Activated naive CD4-positive, alpha-beta T cell treated with anti-CD3 and anti-CD28 coated beads, Interleukin-2, amount 50 U/mL, for 24 hours (primary cell): ENCODE measurements at regions not wholly inside any gene's neighbourhood (a gene's known extent, or its start where the extent isn't known, plus 50 kb on each side); places are given as distances from the start of the nearest gene placed in this dataset.
"Not testable (repeated sequence)": the region's sequence is repeated elsewhere in the genome, so short reads cannot be mapped to it uniquely, and the experiment has no call there.

Experiments used
- H3K27ac Mint-ChIP-seq: one replicate; pipeline ENCODE4 v1.8.0; 2021; ENCODE audit warnings: mild to moderate bottlenecking, mixed read lengths
- H3K27me3 Mint-ChIP-seq: one replicate; pipeline ENCODE4 v1.8.0; 2021; ENCODE audit warnings: mixed read lengths
- H3K36me3 Mint-ChIP-seq: one replicate; pipeline ENCODE4 v1.8.0; 2021; ENCODE audit warnings: mixed read lengths
- H3K4me1 Mint-ChIP-seq: one replicate; pipeline ENCODE4 v1.8.0; 2021; ENCODE audit warnings: mixed read lengths
- H3K4me3 Mint-ChIP-seq: one replicate; pipeline ENCODE4 v1.8.0; 2021; ENCODE audit warnings: mild to moderate bottlenecking, mixed read lengths
- H3K9me3 Mint-ChIP-seq: one replicate; pipeline ENCODE4 v1.8.0; 2021; ENCODE audit warnings: mixed read lengths

- H3K36me3 Mint-ChIP-seq: no peaks in the 10 kb centered on the region
- H3K4me1 Mint-ChIP-seq: no peaks in the 10 kb centered on the region
- no peak overlapping the region for H3K27ac Mint-ChIP-seq
- H3K27me3 Mint-ChIP-seq: no peaks in the 10 kb centered on the region
- no peak overlapping the region for H3K4me3 Mint-ChIP-seq
- no peaks in the 10 kb centered on the region for H3K9me3 Mint-ChIP-seq
Measured at GRCh38 chr5:125227333-125228095, 481.1 kb upstream of the ZNF608 start.

GRCh38 chr5:125228363-125229070 lies 482.1 kb upstream of the ZNF608 start:
- Mint-ChIP-seq H3K9me3 (no peaks in the 10 kb centered on the region), H3K27me3 (no peaks in the 10 kb centered on the region), H3K4me3 (no peak overlapping the region), H3K36me3 (no peaks in the 10 kb centered on the region), H3K27ac (no peak overlapping the region), H3K4me1 (no peaks in the 10 kb centered on the region)

- Mint-ChIP-seq H3K36me3 (no peaks in the 10 kb centered on the region), H3K4me1 (no peaks in the 10 kb centered on the region), H3K27ac (no peak overlapping the region), H3K4me3 (no peak overlapping the region), H3K9me3 (no peaks in the 10 kb centered on the region), H3K27me3 (no peaks in the 10 kb centered on the region)
Measured at GRCh38 chr5:125229556-125229955, 483.1 kb upstream of the ZNF608 start.

DNA sequence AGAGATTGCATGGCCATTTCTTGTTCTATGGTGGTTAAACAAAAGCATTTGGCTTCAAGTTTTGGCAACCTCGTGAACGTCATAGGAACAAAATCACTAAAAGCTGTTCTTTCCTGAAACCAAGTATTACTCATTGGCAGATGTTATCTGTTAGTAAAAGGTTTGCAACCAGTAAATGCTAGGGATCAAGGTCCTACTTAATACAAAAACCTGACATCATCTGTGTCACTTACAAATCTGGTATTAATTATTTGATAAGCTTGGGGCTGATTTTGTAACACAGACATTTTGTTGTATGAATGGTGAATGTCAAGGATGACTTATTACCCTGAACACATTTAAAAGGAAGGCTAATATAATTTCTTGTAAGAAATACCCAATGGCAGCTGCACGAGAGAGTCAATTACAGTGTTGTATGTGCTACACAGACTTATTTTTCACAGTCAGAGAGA lies 486.4 kb upstream of the ZNF608 start:
- H3K4me3 Mint-ChIP-seq: no peak overlapping the region
- no peaks in the 10 kb centered on the region for H3K36me3 Mint-ChIP-seq
- no peaks in the 10 kb centered on the region for H3K4me1 Mint-ChIP-seq
- H3K27ac Mint-ChIP-seq: no peak overlapping the region
- H3K9me3 Mint-ChIP-seq: no peaks in the 10 kb centered on the region
- H3K27me3 Mint-ChIP-seq: no peaks in the 10 kb centered on the region

DNA sequence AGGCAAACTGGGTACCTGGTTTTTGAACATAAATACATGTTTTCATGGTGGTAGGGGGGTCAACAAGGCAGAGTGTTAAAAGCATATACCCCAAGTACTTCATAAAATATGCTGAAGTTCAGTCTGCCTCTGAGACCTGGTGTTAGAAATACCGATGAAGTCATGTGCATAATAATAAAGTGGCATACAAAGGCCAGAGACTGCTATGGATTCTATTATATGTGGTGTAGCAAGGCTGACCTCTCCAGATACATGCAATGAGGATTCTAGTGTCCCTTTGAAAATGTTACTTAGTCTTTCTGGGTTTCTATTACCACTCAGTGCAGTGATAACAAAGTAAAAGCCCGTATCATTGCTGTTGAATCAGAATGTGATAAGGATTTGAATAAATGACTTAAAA lies 487.5 kb upstream of the ZNF608 start:
- Mint-ChIP-seq H3K27ac (no peak overlapping the region), H3K4me1 (no peaks in the 10 kb centered on the region), H3K36me3 (no peaks in the 10 kb centered on the region), H3K4me3 (no peak overlapping the region), H3K9me3 (no peaks in the 10 kb centered on the region), H3K27me3 (no peaks in the 10 kb centered on the region)

GRCh38 chr5:125236007-125236406 lies 489.6 kb upstream of the ZNF608 start:
- no peak overlapping the region for H3K27ac Mint-ChIP-seq
- no peak overlapping the region for H3K4me3 Mint-ChIP-seq
- H3K27me3 Mint-ChIP-seq: no peaks in the 10 kb centered on the region
- no peaks in the 10 kb centered on the region for H3K4me1 Mint-ChIP-seq
- no peaks in the 10 kb centered on the region for H3K9me3 Mint-ChIP-seq
- H3K36me3 Mint-ChIP-seq: no peaks in the 10 kb centered on the region

DNA sequence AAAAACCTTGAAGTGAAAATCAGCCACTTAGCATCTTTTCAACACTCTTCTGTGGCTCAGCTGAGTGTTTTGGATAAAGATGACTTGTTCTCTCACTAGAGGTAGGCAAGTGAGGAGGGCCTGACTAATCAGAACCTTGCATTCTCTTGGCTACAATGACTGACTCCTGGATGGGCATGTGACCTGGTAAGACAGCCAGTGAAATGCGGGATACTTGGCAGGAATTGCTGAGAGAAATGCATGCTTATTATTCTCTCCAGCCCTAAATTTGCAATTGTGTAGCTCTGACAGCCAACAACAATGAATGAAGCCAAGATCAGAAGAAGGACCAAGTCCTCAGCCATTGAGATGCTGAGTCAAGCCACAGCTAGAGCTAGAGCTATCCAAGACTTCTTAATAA lies 490.5 kb upstream of the ZNF608 start:
- Mint-ChIP-seq H3K27ac (no peak overlapping the region), H3K27me3 (no peaks in the 10 kb centered on the region), H3K4me1 (no peaks in the 10 kb centered on the region), H3K9me3 (peaks cover under 1% of the 10 kb centered on the region), H3K36me3 (no peaks in the 10 kb centered on the region), H3K4me3 (no peak overlapping the region)

DNA sequence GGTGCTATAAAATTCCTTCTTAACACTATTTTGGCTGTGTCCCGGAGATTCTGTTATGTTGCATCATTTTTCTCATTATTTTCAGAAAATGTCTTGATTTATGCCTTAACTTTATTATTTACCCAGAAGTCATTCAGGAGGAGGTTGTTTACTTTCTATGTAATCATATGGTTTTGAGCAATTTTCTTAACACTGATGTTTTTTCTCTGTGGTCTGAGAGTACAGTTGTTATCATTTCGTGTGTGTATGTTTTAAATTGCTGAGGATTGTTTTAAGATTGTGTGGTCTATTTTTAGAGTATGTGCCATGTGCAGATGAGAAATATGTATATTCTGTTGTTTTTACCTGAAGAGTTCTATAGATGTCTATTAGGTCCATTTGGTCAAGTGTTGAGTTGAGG lies 498.1 kb upstream of the ZNF608 start:
- H3K9me3 Mint-ChIP-seq: peaks cover 19% of the 10 kb centered on the region
- H3K27me3 Mint-ChIP-seq: no peaks in the 10 kb centered on the region
- no peaks in the 10 kb centered on the region for H3K4me1 Mint-ChIP-seq
- no peak overlapping the region for H3K27ac Mint-ChIP-seq
- H3K36me3 Mint-ChIP-seq: no peaks in the 10 kb centered on the region
- no peak overlapping the region for H3K4me3 Mint-ChIP-seq

GRCh38 chr5:125245216-125245615 lies 498.8 kb upstream of the ZNF608 start:
- peaks cover 19% of the 10 kb centered on the region for H3K9me3 Mint-ChIP-seq
- no peaks in the 10 kb centered on the region for H3K36me3 Mint-ChIP-seq
- H3K27me3 Mint-ChIP-seq: no peaks in the 10 kb centered on the region
- H3K4me1 Mint-ChIP-seq: no peaks in the 10 kb centered on the region
- no peak overlapping the region for H3K4me3 Mint-ChIP-seq
- H3K27ac Mint-ChIP-seq: no peak overlapping the region

GRCh38 chr5:125249400-125249799 lies 503.0 kb upstream of the ZNF608 start:
- no peaks in the 10 kb centered on the region for H3K4me1 Mint-ChIP-seq
- H3K9me3 Mint-ChIP-seq: peaks cover 9% of the 10 kb centered on the region
- no peak overlapping the region for H3K27ac Mint-ChIP-seq
- H3K27me3 Mint-ChIP-seq: no peaks in the 10 kb centered on the region
- H3K4me3 Mint-ChIP-seq: no peak overlapping the region
- no peaks in the 10 kb centered on the region for H3K36me3 Mint-ChIP-seq

DNA sequence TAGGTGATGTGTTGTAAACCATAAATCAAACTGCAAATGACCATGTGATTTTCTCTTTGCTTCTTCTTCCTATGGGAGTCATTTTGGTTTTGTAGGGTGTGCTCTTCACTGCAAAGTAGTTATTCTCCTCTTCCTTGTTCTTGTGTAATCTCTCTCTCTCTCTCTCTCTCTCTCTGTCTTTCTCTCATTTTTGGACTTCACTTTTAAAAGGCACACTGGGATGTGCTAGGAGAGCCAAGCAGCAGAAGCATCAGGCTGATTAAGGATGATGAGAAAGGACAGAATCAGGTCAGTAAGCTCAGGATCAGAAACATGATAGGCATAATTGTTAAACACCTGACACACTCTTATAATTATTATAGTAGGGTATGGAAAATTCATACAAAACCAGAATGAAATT lies 505.3 kb upstream of the ZNF608 start:
- H3K9me3 Mint-ChIP-seq: peaks cover 8% of the 10 kb centered on the region
- H3K27ac Mint-ChIP-seq: no peak overlapping the region
- no peaks in the 10 kb centered on the region for H3K27me3 Mint-ChIP-seq
- no peaks in the 10 kb centered on the region for H3K36me3 Mint-ChIP-seq
- no peaks in the 10 kb centered on the region for H3K4me1 Mint-ChIP-seq
- no peak overlapping the region for H3K4me3 Mint-ChIP-seq

GRCh38 chr5:125253634-125254033 lies 507.2 kb upstream of the ZNF608 start:
- H3K27ac Mint-ChIP-seq: not testable (repeated sequence)

DNA sequence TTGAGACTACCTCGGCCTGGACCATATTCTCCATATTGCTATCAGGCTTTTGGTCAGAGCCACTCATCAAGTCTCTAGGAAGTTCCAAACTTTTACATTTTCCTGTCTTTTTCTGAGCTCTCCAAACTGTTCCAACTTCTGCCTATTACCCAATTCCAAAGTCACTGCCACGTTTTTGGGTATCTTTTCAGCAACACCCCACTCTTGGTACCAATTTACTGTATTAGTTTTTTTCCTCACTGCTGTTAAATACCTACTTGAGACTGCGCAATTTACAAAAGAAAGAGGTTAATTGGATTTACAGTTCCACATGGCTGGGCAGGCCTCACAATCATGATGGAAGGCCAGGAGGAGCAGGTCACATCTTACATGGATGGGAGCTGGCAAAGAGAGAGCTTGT lies 507.8 kb upstream of the ZNF608 start:
- H3K4me1 Mint-ChIP-seq: no peaks in the 10 kb centered on the region
- no peak overlapping the region for H3K27ac Mint-ChIP-seq
- no peaks in the 10 kb centered on the region for H3K27me3 Mint-ChIP-seq
- H3K4me3 Mint-ChIP-seq: no peak overlapping the region
- H3K9me3 Mint-ChIP-seq: no peaks in the 10 kb centered on the region
- no peaks in the 10 kb centered on the region for H3K36me3 Mint-ChIP-seq

More at GRCh38 chr5:125253634-125254033, 507.2 kb upstream of the ZNF608 start:
- not testable (repeated sequence) for H3K9me3 Mint-ChIP-seq, H3K4me1 Mint-ChIP-seq, H3K27me3 Mint-ChIP-seq, H3K4me3 Mint-ChIP-seq, H3K36me3 Mint-ChIP-seq

DNA sequence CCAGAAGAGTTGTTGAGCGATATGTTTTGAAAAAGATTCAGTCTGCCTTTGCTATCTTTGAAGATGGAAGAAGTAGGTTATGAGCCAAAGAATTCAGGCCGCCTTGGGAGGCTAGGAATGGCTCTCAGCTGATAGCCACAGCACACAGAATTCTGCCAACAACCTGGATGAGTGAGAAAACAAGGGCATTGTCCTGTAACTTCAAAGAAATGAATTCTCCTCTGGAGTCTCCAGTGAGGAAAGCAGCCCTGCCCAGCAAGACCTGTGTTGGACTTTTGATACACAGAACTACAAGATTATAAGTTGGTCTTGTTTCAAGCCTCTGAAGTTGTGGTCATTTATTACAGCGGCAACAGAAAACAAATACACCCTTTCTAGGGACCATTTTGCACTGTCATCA lies 509.9 kb upstream of the ZNF608 start:
- no peak overlapping the region for H3K27ac Mint-ChIP-seq
- H3K9me3 Mint-ChIP-seq: peaks cover 3% of the 10 kb centered on the region
- H3K4me3 Mint-ChIP-seq: no peak overlapping the region
- H3K27me3 Mint-ChIP-seq: no peaks in the 10 kb centered on the region
- H3K4me1 Mint-ChIP-seq: no peaks in the 10 kb centered on the region
- no peaks in the 10 kb centered on the region for H3K36me3 Mint-ChIP-seq

DNA sequence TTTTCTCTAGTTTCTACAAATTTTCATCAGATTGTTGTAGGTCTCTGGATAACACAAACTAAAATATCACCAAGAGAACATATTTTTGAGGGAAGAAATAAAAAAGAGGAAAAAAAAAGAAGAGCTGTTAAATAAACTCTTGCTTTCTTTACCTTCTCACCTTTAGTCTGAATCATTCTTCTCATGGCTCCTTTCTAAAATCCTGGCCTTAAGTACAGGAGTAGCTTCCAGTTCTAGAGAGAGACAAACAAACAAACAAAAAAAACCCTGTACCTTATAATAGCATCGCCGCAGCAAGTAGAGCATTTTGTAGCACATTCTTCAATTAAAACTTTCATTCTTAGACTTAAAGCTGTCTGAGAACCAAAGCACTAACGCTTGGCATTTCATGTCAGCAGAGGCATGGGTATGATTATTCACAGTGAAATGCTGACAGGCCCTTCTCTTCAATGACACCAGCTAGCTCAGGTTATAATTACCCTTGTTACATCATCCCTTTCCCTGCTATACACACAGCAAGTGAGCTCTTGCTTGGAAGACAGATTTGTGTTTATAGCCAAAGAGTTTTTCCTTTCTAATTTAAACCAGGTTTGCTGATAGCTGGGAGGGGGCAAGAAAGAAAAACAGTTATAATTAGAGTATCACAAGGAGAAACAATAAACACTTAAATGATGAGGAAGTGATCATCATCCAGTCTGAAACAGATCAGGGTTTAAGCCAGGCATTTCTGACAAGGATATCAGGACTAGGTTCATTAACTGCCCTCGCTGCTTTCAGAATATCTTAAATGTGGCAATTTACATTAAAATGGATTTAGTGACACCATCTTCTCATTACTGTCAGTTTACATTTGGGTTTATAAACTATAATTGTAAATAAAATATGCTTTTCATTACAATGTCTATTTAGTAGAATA lies 510.9 kb upstream of the ZNF608 start:
- Mint-ChIP-seq H3K27me3 (no peaks in the 10 kb centered on the region), H3K9me3 (peaks cover 3% of the 10 kb centered on the region), H3K27ac (no peak overlapping the region), H3K4me3 (no peak overlapping the region), H3K4me1 (no peaks in the 10 kb centered on the region), H3K36me3 (no peaks in the 10 kb centered on the region)

DNA sequence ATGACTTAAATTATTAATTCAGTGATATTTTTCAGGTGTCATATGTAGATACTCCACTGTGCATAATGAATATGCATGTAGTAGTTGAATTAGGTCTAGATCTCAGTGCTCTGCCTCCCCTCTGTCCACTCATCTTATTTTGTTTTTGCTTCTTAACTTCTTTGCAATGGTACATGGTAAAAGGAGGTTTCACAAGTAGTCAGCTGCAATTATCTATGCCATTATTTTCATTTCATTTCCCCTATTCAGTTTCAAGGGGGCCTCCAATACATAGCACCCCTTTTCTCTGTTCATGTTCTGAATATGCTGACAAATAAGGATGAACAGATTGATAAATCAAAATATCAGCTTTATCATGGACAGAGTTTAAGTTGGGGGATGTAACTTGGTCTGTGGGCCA lies 511.6 kb upstream of the ZNF608 start:
- Mint-ChIP-seq H3K4me1 (no peaks in the 10 kb centered on the region), H3K27ac (no peak overlapping the region), H3K4me3 (no peak overlapping the region), H3K27me3 (no peaks in the 10 kb centered on the region), H3K36me3 (no peaks in the 10 kb centered on the region), H3K9me3 (peaks cover 3% of the 10 kb centered on the region)
